ENCODE measurements at regions not wholly inside any gene's neighbourhood (a gene's known extent, or its start where the extent isn't known, plus 50 kb on each side); places are given as distances from the start of the nearest gene placed in this dataset.

DNA sequence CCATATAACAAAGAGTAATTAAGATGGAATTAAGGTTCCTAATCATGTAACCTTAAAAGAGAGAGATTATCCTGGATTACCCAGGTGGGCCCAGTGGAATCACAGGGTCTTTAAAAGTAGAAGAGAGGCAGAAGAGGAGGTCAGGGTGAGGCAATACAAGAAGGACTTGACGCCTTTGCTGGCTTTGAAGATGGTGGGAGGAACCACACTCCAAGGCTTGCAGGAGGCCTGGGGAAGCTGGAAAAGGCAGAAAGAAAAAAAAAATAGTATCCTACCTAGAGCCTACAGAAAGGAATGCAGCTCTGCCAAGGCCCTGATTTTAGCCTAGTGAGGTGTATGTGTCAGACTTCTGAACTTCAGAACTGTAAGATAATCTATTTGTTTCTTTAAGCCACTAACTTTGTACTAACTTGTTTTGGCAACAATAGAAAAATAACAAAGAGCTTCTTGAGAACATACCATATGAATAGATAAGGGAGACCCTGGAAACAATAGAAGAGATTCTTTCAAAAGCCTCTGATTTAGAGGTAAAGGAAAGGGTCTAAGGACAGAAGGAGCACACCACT, 229.9 kb upstream of the TTC29 start:
- no peak for TF ChIP-seq CTCF (IDR thresholded peaks at IDR 0.05)
- TF ChIP-seq POLR2A (IDR thresholded peaks at IDR 0.05), result no peak
